ENCODE measurements at regions not wholly inside any gene's neighbourhood (a gene's known extent, or its start where the extent isn't known, plus 50 kb on each side); places are given as distances from the start of the nearest gene placed in this dataset.

GRCh38 chr6:165791876-165792437 is 128.9 kb upstream of the PDE10A start:
- in situ Hi-C loops (cut with HindIII; ENCODE audit: low sequenced_read_pairs), result no loop called here
- DNase-seq (ENCODE audit: low read depth), result no peak
- no peak for TF ChIP-seq CTCF (IDR thresholded peaks at IDR 0.05; ENCODE audit: low read depth, low read length, missing control alignments)
- H3K4me3 ChIP-seq (ENCODE audit: low read depth, low read length), result no peak overlapping the region

- in situ Hi-C loops (cut with HindIII; ENCODE audit: low sequenced_read_pairs), result no loop called here
- no peak for DNase-seq (ENCODE audit: low read depth)
- TF ChIP-seq CTCF (IDR thresholded peaks at IDR 0.05; ENCODE audit: low read depth, low read length, missing control alignments), result no peak
- H3K4me3 ChIP-seq (ENCODE audit: low read depth, low read length), result no peak overlapping the region
Observed at GRCh38 chr6:165791306-165791705, 128.3 kb upstream of the PDE10A start.

- TF ChIP-seq CTCF (IDR thresholded peaks at IDR 0.05; ENCODE audit: low read depth, low read length, missing control alignments), result no peak
- H3K4me3 ChIP-seq (ENCODE audit: low read depth, low read length), result no peak overlapping the region
- in situ Hi-C loops (cut with HindIII; ENCODE audit: low sequenced_read_pairs), result no loop called here
- DNase-seq (ENCODE audit: low read depth), result no peak
Observed at GRCh38 chr6:165782812-165783211, 119.8 kb upstream of the PDE10A start.

GRCh38 chr6:165782134-165782533 is 119.1 kb upstream of the PDE10A start:
- no peak overlapping the region for H3K4me3 ChIP-seq (ENCODE audit: low read depth, low read length)
- in situ Hi-C loops (cut with HindIII; ENCODE audit: low sequenced_read_pairs), result no loop called here
- no peak for DNase-seq (ENCODE audit: low read depth)
- no peak for TF ChIP-seq CTCF (IDR thresholded peaks at IDR 0.05; ENCODE audit: low read depth, low read length, missing control alignments)

- in situ Hi-C loops (cut with HindIII; ENCODE audit: low sequenced_read_pairs), result no loop called here
- no peak overlapping the region for H3K4me3 ChIP-seq (ENCODE audit: low read depth, low read length)
- no peak for TF ChIP-seq CTCF (IDR thresholded peaks at IDR 0.05; ENCODE audit: low read depth, low read length, missing control alignments)
- no peak for DNase-seq (ENCODE audit: low read depth)
Observed at GRCh38 chr6:165777680-165778079, 114.6 kb upstream of the PDE10A start.

GRCh38 chr6:165776691-165777090 is 113.7 kb upstream of the PDE10A start:
- in situ Hi-C loops (cut with HindIII; ENCODE audit: low sequenced_read_pairs), result no loop called here
- DNase-seq (ENCODE audit: low read depth), result no peak
- no peak for TF ChIP-seq CTCF (IDR thresholded peaks at IDR 0.05; ENCODE audit: low read depth, low read length, missing control alignments)
- H3K4me3 ChIP-seq (ENCODE audit: low read depth, low read length), result no peak overlapping the region

- no peak overlapping the region for H3K4me3 ChIP-seq (ENCODE audit: low read depth, low read length)
- DNase-seq (ENCODE audit: low read depth), result no peak
- in situ Hi-C loops (cut with HindIII; ENCODE audit: low sequenced_read_pairs), result no loop called here
- no peak for TF ChIP-seq CTCF (IDR thresholded peaks at IDR 0.05; ENCODE audit: low read depth, low read length, missing control alignments)
Observed at GRCh38 chr6:165775721-165776120, 112.7 kb upstream of the PDE10A start.
